Transverse colon (tissue), 4 donors: ENCODE measurements at regions not wholly inside any gene's neighbourhood (a gene's known extent, or its start where the extent isn't known, plus 50 kb on each side); places are given as distances from the start of the nearest gene placed in this dataset.

Experiments used
- DNase-seq: peaks from one replicate; pipeline ENCODE4 v3.0.0-alpha.2; 2019
- H3K27ac ChIP-seq, 4 donors: fragments of 200-600 bp; sonication (generic); 2 replicates each; pipeline ENCODE4 v1.5.1; 2016 to 2018; ENCODE audit warnings: inconsistent platforms in 4 of 4
- H3K27me3 ChIP-seq: fragments of 200-600 bp; sonication (generic); 2 replicates; pipeline ENCODE4 v1.5.1; 2017; ENCODE audit warnings: inconsistent platforms
- H3K36me3 ChIP-seq, 4 donors: fragments of 200-600 bp; sonication (generic); 2 replicates each; pipeline ENCODE4 v1.5.1; 2017 to 2019; ENCODE audit warnings: inconsistent platforms in 4 of 4
- H3K4me1 ChIP-seq, 4 donors: fragments of 200-600 bp; sonication (generic); 2 replicates each; pipeline ENCODE4 v1.5.1; 2017 to 2020; ENCODE audit warnings: inconsistent platforms in 4 of 4
- H3K4me3 ChIP-seq, 4 donors: fragments of 200-600 bp; sonication (generic); 1 replicate in 1 of 4; 2 replicates in 3 of 4; pipeline versions ENCODE4 v1.5.1 to v1.6.1; 2017 to 2019; ENCODE audit warnings: inconsistent platforms in 4 of 4
- H3K9me3 ChIP-seq, 2 donors: fragments of 200-600 bp; sonication (generic); 2 replicates each; pipeline ENCODE4 v1.5.1; 2017 to 2019; ENCODE audit warnings: inconsistent platforms in 2 of 2
- CTCF ChIP-seq, 5 experiments: fragments of 200-600 bp in 3 of 5; fragments of 450-650 bp in 2 of 5; sonication (generic) in 3 of 5; IDR thresholded peaks; 1 replicate in 2 of 5; 2 replicates in 3 of 5; pipeline ENCODE4 v1.5.1; 2016 to 2017; ENCODE audit warnings: antibody characterized with exemption in 5 of 5, inconsistent platforms in 3 of 5, mild to moderate bottlenecking in 2 of 5, moderate library complexity in 1 of 5
- EP300 ChIP-seq: sonication (generic); formaldehyde crosslinking; IDR thresholded peaks from one replicate; pipeline ENCODE4 v1.6.1; 2017; ENCODE audit warnings: antibody characterized with exemption, low read depth
- POLR2A ChIP-seq: fragments of 450-650 bp; IDR thresholded peaks from one replicate; pipeline ENCODE4 v1.6.1; 2016; ENCODE audit warnings: antibody characterized with exemption, mild to moderate bottlenecking, moderate library complexity
- POLR2AphosphoS5 ChIP-seq, 3 donors: sonication (generic); formaldehyde crosslinking; IDR thresholded peaks; one replicate each; pipeline ENCODE4 v1.6.1; 2016; ENCODE audit warnings: antibody characterized with exemption in 3 of 3
- WGBS, 2 donors: methylation state at CpG; one replicate each; pipeline ENCODE4 v1.1.5; 2018; ENCODE audit warnings: low coverage in 1 of 2; 5-methylcytosine and 5-hydroxymethylcytosine counted together
- in situ Hi-C, 4 donors: fragments of 200-750 bp; cut with MboI; loops; one replicate each; pipeline versions ENCODE4 v1.15.0 to v1.15.1; 2017; ENCODE audit warnings: low sequenced_read_pairs in 3 of 4, low pct_ligation_motif_present in 1 of 4, low pct_unique_long_range_greater_than_20kb in 1 of 4
- intact Hi-C: fragments of 100-400 bp; cut with DNase I; formaldehyde crosslinking; loops from one replicate; pipeline ENCODE4 v1.15.1; 2023; ENCODE audit warnings: low total_unique reads

GRCh38 chr10:62662486-62662885, 142.0 kb upstream of the ADO start:
- Histone ChIP-seq H3K4me1 (no peaks in the 10 kb centered on the region), H3K9me3 (no peaks in the 10 kb centered on the region), H3K4me3 (no peak overlapping the region), H3K27me3 (no peaks in the 10 kb centered on the region), H3K36me3 (no peaks in the 10 kb centered on the region), H3K27ac (no peak overlapping the region)
- no peak for TF ChIP-seq EP300
- no peak for TF ChIP-seq POLR2AphosphoS5 (IDR thresholded peaks at IDR 0.05)
- TF ChIP-seq POLR2A, result no peak
- no peak for TF ChIP-seq CTCF (IDR thresholded peaks at IDR 0.05)
- no peak for DNase-seq
- in situ Hi-C loops (no loop called here), intact Hi-C loops (no loop called here)
- WGBS, 2 donors, result 90 to 92% methylated on average over 2 to 3 of the region's 3 CpGs

GRCh38 chr10:62665771-62666170, 138.7 kb upstream of the ADO start:
- in situ Hi-C loops, result no loop called here
- Histone ChIP-seq H3K4me3 (no peak overlapping the region), H3K27ac (no peak overlapping the region), H3K27me3 (no peaks in the 10 kb centered on the region), H3K9me3 (no peaks in the 10 kb centered on the region), H3K36me3 (no peaks in the 10 kb centered on the region), H3K4me1 (no peaks in the 10 kb centered on the region)
- TF ChIP-seq EP300 (no peak), POLR2A (no peak), CTCF (IDR thresholded peaks at IDR 0.05) (no peak), POLR2AphosphoS5 (IDR thresholded peaks at IDR 0.05) (no peak)
- intact Hi-C loops, result no loop called here
- WGBS, 2 donors, result 39 to 63% methylated on average over 1 of the region's 1 CpG
- no peak for DNase-seq

GRCh38 chr10:62666275-62666674, 138.2 kb upstream of the ADO start:
- in situ Hi-C loops (no loop called here), intact Hi-C loops (no loop called here)
- TF ChIP-seq CTCF (IDR thresholded peaks at IDR 0.05) (no peak), POLR2A (no peak), EP300 (no peak), POLR2AphosphoS5 (IDR thresholded peaks at IDR 0.05) (no peak)
- no peaks in the 10 kb centered on the region for H3K36me3 ChIP-seq
- H3K9me3 ChIP-seq, result no peaks in the 10 kb centered on the region
- no peaks in the 10 kb centered on the region for H3K27me3 ChIP-seq
- H3K4me3 ChIP-seq, result no peak overlapping the region
- no peak overlapping the region for H3K27ac ChIP-seq
- DNase-seq, result no peak
- 40 to 57% methylated on average over 2 of the region's 2 CpGs for WGBS, 2 donors
- no peaks in the 10 kb centered on the region for H3K4me1 ChIP-seq

GRCh38 chr10:62669341-62669740, 135.2 kb upstream of the ADO start:
- H3K27me3 ChIP-seq, result no peaks in the 10 kb centered on the region
- H3K4me1 ChIP-seq, result no peaks in the 10 kb centered on the region
- no peak overlapping the region for H3K27ac ChIP-seq
- TF ChIP-seq CTCF (IDR thresholded peaks at IDR 0.05) (no peak), POLR2AphosphoS5 (IDR thresholded peaks at IDR 0.05) (no peak), EP300 (no peak), POLR2A (no peak)
- no peak for DNase-seq
- 50 to 73% methylated on average over 4 of the region's 4 CpGs for WGBS, 2 donors
- intact Hi-C loops (no loop called here), in situ Hi-C loops (no loop called here)
- no peak overlapping the region for H3K4me3 ChIP-seq
- no peaks in the 10 kb centered on the region for H3K9me3 ChIP-seq
- H3K36me3 ChIP-seq, result no peaks in the 10 kb centered on the region
